ENCODE measurements at regions not wholly inside any gene's neighbourhood (a gene's known extent, or its start where the extent isn't known, plus 50 kb on each side); places are given as distances from the start of the nearest gene placed in this dataset.

GRCh38 chr16:61237884-61238485, 798.3 kb downstream of the CDH8 start:
- TF ChIP-seq, protein P1, sequence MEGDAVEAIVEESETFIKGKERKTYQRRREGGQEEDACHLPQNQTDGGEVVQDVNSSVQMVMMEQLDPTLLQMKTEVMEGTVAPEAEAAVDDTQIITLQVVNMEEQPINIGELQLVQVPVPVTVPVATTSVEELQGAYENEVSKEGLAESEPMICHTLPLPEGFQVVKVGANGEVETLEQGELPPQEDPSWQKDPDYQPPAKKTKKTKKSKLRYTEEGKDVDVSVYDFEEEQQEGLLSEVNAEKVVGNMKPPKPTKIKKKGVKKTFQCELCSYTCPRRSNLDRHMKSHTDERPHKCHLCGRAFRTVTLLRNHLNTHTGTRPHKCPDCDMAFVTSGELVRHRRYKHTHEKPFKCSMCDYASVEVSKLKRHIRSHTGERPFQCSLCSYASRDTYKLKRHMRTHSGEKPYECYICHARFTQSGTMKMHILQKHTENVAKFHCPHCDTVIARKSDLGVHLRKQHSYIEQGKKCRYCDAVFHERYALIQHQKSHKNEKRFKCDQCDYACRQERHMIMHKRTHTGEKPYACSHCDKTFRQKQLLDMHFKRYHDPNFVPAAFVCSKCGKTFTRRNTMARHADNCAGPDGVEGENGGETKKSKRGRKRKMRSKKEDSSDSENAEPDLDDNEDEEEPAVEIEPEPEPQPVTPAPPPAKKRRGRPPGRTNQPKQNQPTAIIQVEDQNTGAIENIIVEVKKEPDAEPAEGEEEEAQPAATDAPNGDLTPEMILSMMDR (IDR thresholded peaks at IDR 0.05; ENCODE audit: low read depth, low read length), result no peak

GRCh38 chr16:61233713-61234112, 802.5 kb downstream of the CDH8 start:
- TF ChIP-seq, protein P1 (IDR thresholded peaks at IDR 0.05; ENCODE audit: low read depth, low read length), result no peak

More at GRCh38 chr16:61237884-61238485, 798.3 kb downstream of the CDH8 start:
- DNase-seq (ENCODE audit: extremely low read depth, low read depth), result no peak

DNA sequence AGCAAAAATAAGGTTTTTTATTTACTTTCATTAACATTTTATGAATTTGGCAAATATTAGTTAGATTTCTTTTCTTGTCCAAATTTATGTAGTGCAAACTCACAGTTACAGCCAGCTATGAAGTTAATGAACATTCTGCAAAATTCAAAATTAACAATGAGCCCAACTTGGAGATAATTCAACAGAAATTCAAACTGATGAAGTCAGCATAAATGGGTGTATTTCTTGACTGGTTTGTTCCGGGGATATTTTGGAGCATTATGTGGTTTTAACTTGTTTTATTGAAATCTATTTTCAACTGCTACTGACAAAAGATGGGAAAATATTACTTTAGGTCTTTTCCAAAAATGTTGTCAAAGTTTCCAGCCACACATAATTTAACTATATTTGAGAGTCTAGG, 807.9 kb downstream of the CDH8 start:
- TF ChIP-seq, protein P1 (IDR thresholded peaks at IDR 0.05; ENCODE audit: low read depth, low read length), result no peak
- DNase-seq (ENCODE audit: extremely low read depth, low read depth), result no peak

More at GRCh38 chr16:61233713-61234112, 802.5 kb downstream of the CDH8 start:
- no peak for DNase-seq (ENCODE audit: extremely low read depth, low read depth)

DNA sequence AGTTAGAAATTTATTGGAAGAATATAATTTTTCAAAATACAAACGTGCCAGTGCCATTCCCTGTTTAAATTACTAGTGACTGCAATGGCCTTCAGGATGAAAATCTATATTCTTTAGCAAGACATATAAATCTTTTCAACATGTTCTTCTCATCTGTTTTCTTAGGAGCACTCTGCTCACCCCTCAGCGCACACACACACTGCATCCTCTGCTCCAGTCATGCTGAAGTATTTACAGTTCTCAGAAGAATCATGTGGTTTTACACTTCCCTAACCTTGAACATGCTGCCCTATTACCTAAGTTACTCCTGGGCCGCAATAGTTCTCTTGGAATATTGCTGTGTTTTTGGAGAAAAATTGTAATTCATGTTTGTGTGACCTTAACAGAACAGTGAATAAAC, 820.6 kb downstream of the CDH8 start:
- TF ChIP-seq, protein P1 (IDR thresholded peaks at IDR 0.05; ENCODE audit: low read depth, low read length), result no peak

GRCh38 chr16:61214780-61215179, 821.5 kb downstream of the CDH8 start:
- TF ChIP-seq, protein P1 (IDR thresholded peaks at IDR 0.05; ENCODE audit: low read depth, low read length), result no peak
- no peak for DNase-seq (ENCODE audit: extremely low read depth, low read depth)

More for the DNA sequence above, 820.6 kb downstream of the CDH8 start:
- no peak for DNase-seq (ENCODE audit: extremely low read depth, low read depth)

GRCh38 chr16:61210076-61210475, 826.2 kb downstream of the CDH8 start:
- TF ChIP-seq, protein P1 (IDR thresholded peaks at IDR 0.05; ENCODE audit: low read depth, low read length), result no peak
- no peak for DNase-seq (ENCODE audit: extremely low read depth, low read depth)

DNA sequence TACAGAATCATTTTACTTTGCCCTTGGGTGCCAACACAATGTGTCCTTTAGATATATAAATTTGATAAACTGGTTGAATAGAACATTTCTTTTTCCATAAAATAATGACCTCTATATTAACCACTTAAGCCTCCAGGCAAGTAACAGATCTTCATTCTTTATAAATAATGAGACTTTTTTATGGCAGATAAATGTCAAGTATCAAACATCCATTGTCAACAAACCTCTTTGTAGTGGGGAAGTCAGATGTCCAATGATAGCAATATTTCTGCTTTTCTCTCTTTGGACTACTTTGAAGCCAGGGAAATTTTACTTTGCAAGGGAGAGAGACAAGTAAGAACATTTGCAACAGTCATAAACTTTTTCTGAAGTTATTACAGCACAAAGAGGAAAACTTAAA, 841.2 kb downstream of the CDH8 start:
- DNase-seq (ENCODE audit: extremely low read depth, low read depth), result no peak
- TF ChIP-seq, protein P1 (IDR thresholded peaks at IDR 0.05; ENCODE audit: low read depth, low read length), result no peak
